ENCODE measurements at regions not wholly inside any gene's neighbourhood (a gene's known extent, or its start where the extent isn't known, plus 50 kb on each side); places are given as distances from the start of the nearest gene placed in this dataset.
"Not testable (repeated sequence)": the region's sequence is repeated elsewhere in the genome, so short reads cannot be mapped to it uniquely, and the experiment has no call there.

DNA sequence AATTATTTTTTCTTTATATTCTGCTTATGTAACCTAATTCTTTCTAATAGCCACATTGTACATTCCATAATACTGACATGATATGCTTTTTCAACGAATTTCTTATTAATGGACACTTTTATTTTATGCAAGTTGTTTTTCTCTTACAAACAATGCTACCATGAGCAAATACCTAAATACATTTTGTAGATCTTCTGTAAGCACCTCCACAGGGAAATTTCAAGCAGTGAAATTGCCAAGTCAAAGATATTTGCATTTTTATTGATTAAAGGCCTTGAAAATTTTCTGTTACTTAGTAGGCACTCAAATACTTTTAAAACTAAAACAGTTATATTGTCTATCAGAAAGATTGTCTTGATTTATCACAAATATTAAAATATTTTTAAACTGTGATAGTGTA is 79.6 kb upstream of the C3orf49 start:
- no peak overlapping the region for H3K4me3 ChIP-seq (ENCODE audit: control insufficient read depth, low read depth, low read length)
- no peak for DNase-seq (ENCODE audit: low read depth)
- TF ChIP-seq, protein P1, sequence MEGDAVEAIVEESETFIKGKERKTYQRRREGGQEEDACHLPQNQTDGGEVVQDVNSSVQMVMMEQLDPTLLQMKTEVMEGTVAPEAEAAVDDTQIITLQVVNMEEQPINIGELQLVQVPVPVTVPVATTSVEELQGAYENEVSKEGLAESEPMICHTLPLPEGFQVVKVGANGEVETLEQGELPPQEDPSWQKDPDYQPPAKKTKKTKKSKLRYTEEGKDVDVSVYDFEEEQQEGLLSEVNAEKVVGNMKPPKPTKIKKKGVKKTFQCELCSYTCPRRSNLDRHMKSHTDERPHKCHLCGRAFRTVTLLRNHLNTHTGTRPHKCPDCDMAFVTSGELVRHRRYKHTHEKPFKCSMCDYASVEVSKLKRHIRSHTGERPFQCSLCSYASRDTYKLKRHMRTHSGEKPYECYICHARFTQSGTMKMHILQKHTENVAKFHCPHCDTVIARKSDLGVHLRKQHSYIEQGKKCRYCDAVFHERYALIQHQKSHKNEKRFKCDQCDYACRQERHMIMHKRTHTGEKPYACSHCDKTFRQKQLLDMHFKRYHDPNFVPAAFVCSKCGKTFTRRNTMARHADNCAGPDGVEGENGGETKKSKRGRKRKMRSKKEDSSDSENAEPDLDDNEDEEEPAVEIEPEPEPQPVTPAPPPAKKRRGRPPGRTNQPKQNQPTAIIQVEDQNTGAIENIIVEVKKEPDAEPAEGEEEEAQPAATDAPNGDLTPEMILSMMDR (conservative IDR thresholded peaks at IDR 0.05; ENCODE audit: control insufficient read depth, insufficient read depth, low read depth, low read length) = no peak

GRCh38 chr3:63740116-63740515 is 79.0 kb upstream of the C3orf49 start:
- TF ChIP-seq, protein P1 (conservative IDR thresholded peaks at IDR 0.05; ENCODE audit: control insufficient read depth, insufficient read depth, low read depth, low read length) = no peak
- H3K4me3 ChIP-seq (ENCODE audit: control insufficient read depth, low read depth, low read length) = no peak overlapping the region
- no peak for DNase-seq (ENCODE audit: low read depth)

DNA sequence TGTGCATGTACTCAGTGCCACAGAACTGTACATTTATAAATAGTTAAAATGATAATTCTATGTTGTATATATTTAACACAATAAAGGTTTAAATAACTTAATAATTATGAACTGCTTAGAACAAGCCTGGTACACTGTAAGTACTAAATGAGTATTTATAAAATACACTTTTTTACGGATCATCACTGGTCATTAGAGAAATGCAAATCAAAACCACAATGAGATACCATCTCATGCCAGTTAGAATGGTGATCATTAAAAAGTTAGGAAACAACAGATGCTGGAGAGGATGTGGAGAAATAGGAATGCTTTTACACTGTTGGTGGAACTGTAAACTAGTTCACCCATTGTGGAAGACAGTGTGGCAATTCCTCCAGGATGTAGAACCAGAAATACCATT is 74.4 kb upstream of the C3orf49 start:
- DNase-seq (ENCODE audit: low read depth); H3K4me3 ChIP-seq (ENCODE audit: control insufficient read depth, low read depth, low read length): not testable (repeated sequence)

- TF ChIP-seq, protein P1 (conservative IDR thresholded peaks at IDR 0.05; ENCODE audit: control insufficient read depth, insufficient read depth, low read depth, low read length) = no peak
- H3K4me3 ChIP-seq (ENCODE audit: control insufficient read depth, low read depth, low read length) = no peak overlapping the region
- no peak for DNase-seq (ENCODE audit: low read depth)
Measured at GRCh38 chr3:63745757-63746156, 73.3 kb upstream of the C3orf49 start.

DNA sequence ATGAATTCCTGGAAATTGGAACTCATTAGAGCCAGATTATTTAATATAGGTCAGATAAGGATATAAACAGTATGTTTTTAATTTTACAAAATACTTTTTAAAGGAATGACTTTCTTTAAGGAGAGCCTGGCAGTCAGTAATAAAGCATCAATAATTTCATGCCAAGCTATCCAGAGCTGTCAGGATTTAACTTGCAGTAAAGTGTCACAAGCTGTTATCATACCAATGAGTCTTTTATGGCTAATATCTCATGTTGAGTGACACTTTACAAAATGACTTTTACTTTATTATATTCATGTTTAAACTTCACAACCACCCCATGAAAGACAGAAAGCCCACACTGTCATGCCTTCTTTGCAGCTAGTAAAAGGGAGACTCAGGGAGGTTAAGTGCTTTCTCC is 72.9 kb upstream of the C3orf49 start:
- no peak overlapping the region for H3K4me3 ChIP-seq (ENCODE audit: control insufficient read depth, low read depth, low read length)
- TF ChIP-seq, protein P1 (conservative IDR thresholded peaks at IDR 0.05; ENCODE audit: control insufficient read depth, insufficient read depth, low read depth, low read length) = no peak
- no peak for DNase-seq (ENCODE audit: low read depth)

GRCh38 chr3:63751459-63751858 is 67.6 kb upstream of the C3orf49 start:
- H3K4me3 ChIP-seq (ENCODE audit: control insufficient read depth, low read depth, low read length) = no peak overlapping the region
- no peak for DNase-seq (ENCODE audit: low read depth)
- TF ChIP-seq, protein P1 (conservative IDR thresholded peaks at IDR 0.05; ENCODE audit: control insufficient read depth, insufficient read depth, low read depth, low read length) = no peak

GRCh38 chr3:63753567-63753966 is 65.5 kb upstream of the C3orf49 start:
- no peak overlapping the region for H3K4me3 ChIP-seq (ENCODE audit: control insufficient read depth, low read depth, low read length)
- TF ChIP-seq, protein P1 (conservative IDR thresholded peaks at IDR 0.05; ENCODE audit: control insufficient read depth, insufficient read depth, low read depth, low read length) = no peak
- DNase-seq (ENCODE audit: low read depth) = peak; percentile 44
